ENCODE measurements at regions not wholly inside any gene's neighbourhood (a gene's known extent, or its start where the extent isn't known, plus 50 kb on each side); places are given as distances from the start of the nearest gene placed in this dataset.

- Mint-ChIP-seq H3K27ac (no peak overlapping the region), H3K4me1 (peaks cover 5% of the 10 kb centered on the region), H3K27me3 (ENCODE audit: insufficient read depth, low read depth, poor library complexity) (peaks cover 9% of the 10 kb centered on the region), H3K36me3 (ENCODE audit: low read depth) (peaks cover 5% of the 10 kb centered on the region; the same call in 1 of the 3 replicates), H3K9me3 (peaks cover 5% of the 10 kb centered on the region; the same call in 2 of the 3 replicates), H3K4me3 (no peak overlapping the region)
- Histone ChIP-seq H3K79me2 (replicated peaks; ENCODE audit: insufficient read depth) (no peaks in the 10 kb centered on the region), H3K4me3 (no peak overlapping the region), H3K9me2 (ENCODE audit: insufficient read depth) (0 out of 2 replicates have a peak, but pooled peaks cover 10% of the 10 kb centered on the region), H4K20me1 (replicated peaks; ENCODE audit: insufficient read depth) (no peaks in the 10 kb centered on the region), H2AFZ (no peak overlapping the region), H3F3A (replicated peaks; ENCODE audit: low read depth) (no peaks in the 10 kb centered on the region), H3K36me3 (ENCODE audit: insufficient read depth) (no peaks in the 10 kb centered on the region), H3K4me1 (ENCODE audit: insufficient read depth) (peaks cover 10% of the 10 kb centered on the region; the same call in 1 of the 2 replicates), H3K4me2 (no peak overlapping the region), H3K27ac (ENCODE audit: low read depth) (no peak overlapping the region), H3K27me3 (ENCODE audit: insufficient read depth) (peaks cover 7% of the 10 kb centered on the region; the same call in 1 of the 2 replicates)
- DNase-seq (ENCODE audit: low spot score) (no peak), ATAC-seq (no peak)
- TF ChIP-seq STAT1 (IDR thresholded peaks at IDR 0.05; ENCODE audit: unreplicated experiment) = no peak
- TF ChIP-seq POLR2AphosphoS5 (IDR thresholded peaks at IDR 0.05; ENCODE audit: low read depth) = no peak
- TF ChIP-seq REST (IDR thresholded peaks at IDR 0.05; ENCODE audit: unreplicated experiment) = no peak
- TF ChIP-seq ZNF114 (CRISPR knock-in tag; IDR thresholded peaks at IDR 0.05) = no peak
- no peak for TF ChIP-seq EZH2phosphoT487 (IDR thresholded peaks at IDR 0.05; ENCODE audit: unreplicated experiment)
These were observed 51.6 kb upstream of the SRGAP3 start for GRCh38 chr3:9301091-9301490.

DNA sequence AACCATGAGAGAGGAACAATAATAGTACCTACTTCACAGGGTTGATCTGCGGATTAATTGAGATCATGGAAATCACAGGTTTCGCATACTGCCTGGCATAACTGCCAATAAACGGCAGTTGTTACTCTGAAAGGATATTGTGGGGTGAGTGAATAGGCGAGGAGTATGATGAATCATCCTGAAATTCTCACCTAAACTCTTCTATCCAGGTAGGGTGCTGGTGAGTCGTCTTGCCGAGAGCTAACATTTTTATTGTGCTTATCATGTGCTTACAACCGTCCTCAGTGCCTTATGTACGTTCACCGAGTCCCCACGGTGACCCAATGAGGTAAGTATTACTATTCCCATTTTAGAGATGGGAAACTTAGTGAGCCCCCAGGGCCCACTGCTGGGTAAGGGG, 52.4 kb upstream of the SRGAP3 start:
- ATAC-seq (no peak), DNase-seq (ENCODE audit: low spot score) (no peak)
- H3K9me2 ChIP-seq (ENCODE audit: insufficient read depth) = 0 out of 2 replicates have a peak, but pooled peaks cover 10% of the 10 kb centered on the region
- peak overlapping the region; percentile 99 for H2AFZ ChIP-seq
- Mint-ChIP-seq H3K9me3 (peaks cover 5% of the 10 kb centered on the region; the same call in 2 of the 3 replicates), H3K36me3 (ENCODE audit: low read depth) (peaks cover 5% of the 10 kb centered on the region; the same call in 1 of the 3 replicates), H3K4me1 (peaks cover 5% of the 10 kb centered on the region), H3K4me3 (peak overlapping the region; percentile 73), H3K27me3 (ENCODE audit: insufficient read depth, low read depth, poor library complexity) (peaks cover 9% of the 10 kb centered on the region), H3K27ac (no peak overlapping the region)
- H3K4me1 ChIP-seq (ENCODE audit: insufficient read depth) = peaks cover 10% of the 10 kb centered on the region; the same call in 1 of the 2 replicates
- H3K27me3 ChIP-seq (ENCODE audit: insufficient read depth) = peaks cover 7% of the 10 kb centered on the region; the same call in 1 of the 2 replicates
- H4K20me1 ChIP-seq (replicated peaks; ENCODE audit: insufficient read depth) = no peaks in the 10 kb centered on the region
- H3K36me3 ChIP-seq (ENCODE audit: insufficient read depth) = no peaks in the 10 kb centered on the region
- no peak overlapping the region for H3K27ac ChIP-seq (ENCODE audit: low read depth)
- H3K79me2 ChIP-seq (replicated peaks; ENCODE audit: insufficient read depth) = no peaks in the 10 kb centered on the region
- H3K4me3 ChIP-seq = peak overlapping the region; percentile 57
- peak overlapping the region; percentile 86 for H3K4me2 ChIP-seq
- no peaks in the 10 kb centered on the region for H3F3A ChIP-seq (replicated peaks; ENCODE audit: low read depth)
- TF ChIP-seq EZH2phosphoT487 (IDR thresholded peaks at IDR 0.05; ENCODE audit: unreplicated experiment) = no peak
- TF ChIP-seq JUNB (IDR thresholded peaks at IDR 0.05; ENCODE audit: unreplicated experiment) = no peak
- no peak for TF ChIP-seq NANOG (IDR thresholded peaks at IDR 0.05; ENCODE audit: borderline replicate concordance)
- TF ChIP-seq, protein P1, sequence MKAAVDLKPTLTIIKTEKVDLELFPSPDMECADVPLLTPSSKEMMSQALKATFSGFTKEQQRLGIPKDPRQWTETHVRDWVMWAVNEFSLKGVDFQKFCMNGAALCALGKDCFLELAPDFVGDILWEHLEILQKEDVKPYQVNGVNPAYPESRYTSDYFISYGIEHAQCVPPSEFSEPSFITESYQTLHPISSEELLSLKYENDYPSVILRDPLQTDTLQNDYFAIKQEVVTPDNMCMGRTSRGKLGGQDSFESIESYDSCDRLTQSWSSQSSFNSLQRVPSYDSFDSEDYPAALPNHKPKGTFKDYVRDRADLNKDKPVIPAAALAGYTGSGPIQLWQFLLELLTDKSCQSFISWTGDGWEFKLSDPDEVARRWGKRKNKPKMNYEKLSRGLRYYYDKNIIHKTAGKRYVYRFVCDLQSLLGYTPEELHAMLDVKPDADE (IDR thresholded peaks at IDR 0.05) = no peak
- no peak for TF ChIP-seq ZNF331 (CRISPR knock-in tag; IDR thresholded peaks at IDR 0.05; ENCODE audit: low read depth)
- TF ChIP-seq REST (IDR thresholded peaks at IDR 0.05; ENCODE audit: unreplicated experiment) = no peak
- TF ChIP-seq POLR2AphosphoS5 (IDR thresholded peaks at IDR 0.05; ENCODE audit: low read depth) = no peak
- no peak for TF ChIP-seq ZNF114 (CRISPR knock-in tag; IDR thresholded peaks at IDR 0.05)
- TF ChIP-seq STAT1 (IDR thresholded peaks at IDR 0.05; ENCODE audit: unreplicated experiment) = no peak
